ENCODE measurements at regions not wholly inside any gene's neighbourhood (a gene's known extent, or its start where the extent isn't known, plus 50 kb on each side); places are given as distances from the start of the nearest gene placed in this dataset.

- Histone ChIP-seq H3K9me2 (replicated peaks; ENCODE audit: insufficient read depth, low read length) (no peaks in the 10 kb centered on the region), H3K27ac (ENCODE audit: low read length) (no peak overlapping the region), H3K4me2 (ENCODE audit: low read depth, low read length) (no peak overlapping the region), H3K9me3 (replicated peaks; ENCODE audit: insufficient read depth, low read length) (no peaks in the 10 kb centered on the region), H3K27me3 (replicated peaks; ENCODE audit: insufficient read depth, low read length) (no peaks in the 10 kb centered on the region), H3F3A (ENCODE audit: insufficient read depth, low read length) (no peaks in the 10 kb centered on the region), H3K9ac (ENCODE audit: low read length) (no peak overlapping the region), H4K20me1 (ENCODE audit: insufficient read depth, low read length) (no peaks in the 10 kb centered on the region), H2AFZ (ENCODE audit: low read length) (no peak overlapping the region), H3K36me3 (replicated peaks; ENCODE audit: insufficient read depth, low read length) (no peaks in the 10 kb centered on the region), H3K4me3 (ENCODE audit: low read length) (no peak overlapping the region), H3K79me2 (ENCODE audit: low read length) (no peaks in the 10 kb centered on the region), H3K4me1 (ENCODE audit: low read length) (no peaks in the 10 kb centered on the region)
- no peak for DNase-seq
- TF ChIP-seq EZH2 (optimal IDR thresholded peaks at IDR 0.05; ENCODE audit: low read depth, low read length) (no peak), EZH2phosphoT487 (IDR thresholded peaks at IDR 0.05; ENCODE audit: low read length) (no peak)
Measured at GRCh38 chr10:118918587-118918986, 110.9 kb upstream of the NANOS1 start.

GRCh38 chr10:118920206-118920605 lies 109.3 kb upstream of the NANOS1 start:
- Histone ChIP-seq H3K9me3 (replicated peaks; ENCODE audit: insufficient read depth, low read length) (no peaks in the 10 kb centered on the region), H3K4me3 (ENCODE audit: low read length) (no peak overlapping the region), H2AFZ (ENCODE audit: low read length) (no peak overlapping the region), H3K36me3 (replicated peaks; ENCODE audit: insufficient read depth, low read length) (no peaks in the 10 kb centered on the region), H3K9ac (ENCODE audit: low read length) (no peak overlapping the region), H3K27ac (ENCODE audit: low read length) (no peak overlapping the region), H3K9me2 (replicated peaks; ENCODE audit: insufficient read depth, low read length) (no peaks in the 10 kb centered on the region), H3K27me3 (replicated peaks; ENCODE audit: insufficient read depth, low read length) (no peaks in the 10 kb centered on the region), H4K20me1 (ENCODE audit: insufficient read depth, low read length) (no peaks in the 10 kb centered on the region), H3K4me1 (ENCODE audit: low read length) (no peaks in the 10 kb centered on the region), H3K79me2 (ENCODE audit: low read length) (no peaks in the 10 kb centered on the region), H3F3A (ENCODE audit: insufficient read depth, low read length) (no peaks in the 10 kb centered on the region), H3K4me2 (ENCODE audit: low read depth, low read length) (no peak overlapping the region)
- DNase-seq, result no peak
- TF ChIP-seq, protein P1, sequence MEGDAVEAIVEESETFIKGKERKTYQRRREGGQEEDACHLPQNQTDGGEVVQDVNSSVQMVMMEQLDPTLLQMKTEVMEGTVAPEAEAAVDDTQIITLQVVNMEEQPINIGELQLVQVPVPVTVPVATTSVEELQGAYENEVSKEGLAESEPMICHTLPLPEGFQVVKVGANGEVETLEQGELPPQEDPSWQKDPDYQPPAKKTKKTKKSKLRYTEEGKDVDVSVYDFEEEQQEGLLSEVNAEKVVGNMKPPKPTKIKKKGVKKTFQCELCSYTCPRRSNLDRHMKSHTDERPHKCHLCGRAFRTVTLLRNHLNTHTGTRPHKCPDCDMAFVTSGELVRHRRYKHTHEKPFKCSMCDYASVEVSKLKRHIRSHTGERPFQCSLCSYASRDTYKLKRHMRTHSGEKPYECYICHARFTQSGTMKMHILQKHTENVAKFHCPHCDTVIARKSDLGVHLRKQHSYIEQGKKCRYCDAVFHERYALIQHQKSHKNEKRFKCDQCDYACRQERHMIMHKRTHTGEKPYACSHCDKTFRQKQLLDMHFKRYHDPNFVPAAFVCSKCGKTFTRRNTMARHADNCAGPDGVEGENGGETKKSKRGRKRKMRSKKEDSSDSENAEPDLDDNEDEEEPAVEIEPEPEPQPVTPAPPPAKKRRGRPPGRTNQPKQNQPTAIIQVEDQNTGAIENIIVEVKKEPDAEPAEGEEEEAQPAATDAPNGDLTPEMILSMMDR (IDR thresholded peaks at IDR 0.05; ENCODE audit: low read length), result no peak
- no peak for TF ChIP-seq EZH2 (optimal IDR thresholded peaks at IDR 0.05; ENCODE audit: low read depth, low read length)
- TF ChIP-seq EZH2phosphoT487 (IDR thresholded peaks at IDR 0.05; ENCODE audit: low read length), result no peak

GRCh38 chr10:118922226-118922625 lies 107.3 kb upstream of the NANOS1 start:
- Histone ChIP-seq H3K27ac (ENCODE audit: low read length) (no peak overlapping the region), H3K4me3 (ENCODE audit: low read length) (no peak overlapping the region), H3K27me3 (replicated peaks; ENCODE audit: insufficient read depth, low read length) (no peaks in the 10 kb centered on the region), H2AFZ (ENCODE audit: low read length) (no peak overlapping the region), H3K79me2 (ENCODE audit: low read length) (no peaks in the 10 kb centered on the region), H4K20me1 (ENCODE audit: insufficient read depth, low read length) (no peaks in the 10 kb centered on the region), H3K4me1 (ENCODE audit: low read length) (no peaks in the 10 kb centered on the region), H3K9me3 (replicated peaks; ENCODE audit: insufficient read depth, low read length) (no peaks in the 10 kb centered on the region), H3K36me3 (replicated peaks; ENCODE audit: insufficient read depth, low read length) (no peaks in the 10 kb centered on the region), H3K9ac (ENCODE audit: low read length) (no peak overlapping the region), H3F3A (ENCODE audit: insufficient read depth, low read length) (no peaks in the 10 kb centered on the region), H3K4me2 (ENCODE audit: low read depth, low read length) (no peak overlapping the region), H3K9me2 (replicated peaks; ENCODE audit: insufficient read depth, low read length) (no peaks in the 10 kb centered on the region)
- TF ChIP-seq EZH2 (optimal IDR thresholded peaks at IDR 0.05; ENCODE audit: low read depth, low read length) (no peak), EZH2phosphoT487 (IDR thresholded peaks at IDR 0.05; ENCODE audit: low read length) (no peak)
- TF ChIP-seq, protein P1 (IDR thresholded peaks at IDR 0.05; ENCODE audit: low read length), result no peak
- no peak for DNase-seq

GRCh38 chr10:118922972-118923371 lies 106.5 kb upstream of the NANOS1 start:
- Histone ChIP-seq H3K27ac (ENCODE audit: low read length) (no peak overlapping the region), H4K20me1 (ENCODE audit: insufficient read depth, low read length) (no peaks in the 10 kb centered on the region), H3K9me2 (replicated peaks; ENCODE audit: insufficient read depth, low read length) (no peaks in the 10 kb centered on the region), H3K4me1 (ENCODE audit: low read length) (no peaks in the 10 kb centered on the region), H3K79me2 (ENCODE audit: low read length) (no peaks in the 10 kb centered on the region), H3K9ac (ENCODE audit: low read length) (no peak overlapping the region), H3K4me2 (ENCODE audit: low read depth, low read length) (no peak overlapping the region), H3K4me3 (ENCODE audit: low read length) (no peak overlapping the region), H3K9me3 (replicated peaks; ENCODE audit: insufficient read depth, low read length) (no peaks in the 10 kb centered on the region), H3K36me3 (replicated peaks; ENCODE audit: insufficient read depth, low read length) (no peaks in the 10 kb centered on the region), H3F3A (ENCODE audit: insufficient read depth, low read length) (no peaks in the 10 kb centered on the region), H3K27me3 (replicated peaks; ENCODE audit: insufficient read depth, low read length) (no peaks in the 10 kb centered on the region), H2AFZ (ENCODE audit: low read length) (no peak overlapping the region)
- TF ChIP-seq EZH2 (optimal IDR thresholded peaks at IDR 0.05; ENCODE audit: low read depth, low read length), result no peak
- TF ChIP-seq, protein P1 (IDR thresholded peaks at IDR 0.05; ENCODE audit: low read length), result no peak
- TF ChIP-seq EZH2phosphoT487 (IDR thresholded peaks at IDR 0.05; ENCODE audit: low read length), result no peak
- DNase-seq, result no peak
